OCI-LY3 (cell line): ENCODE measurements at regions not wholly inside any gene's neighbourhood (a gene's known extent, or its start where the extent isn't known, plus 50 kb on each side); places are given as distances from the start of the nearest gene placed in this dataset.

Experiments used
- H2AFZ ChIP-seq: fragments of 200-600, 300-600 bp; shearing (Covaris generic); 2 replicates; pipeline ENCODE4 v1.6.0; 2014; ENCODE audit warnings: antibody characterized with exemption, low read depth, low read length
- H3K27ac ChIP-seq: fragments of 200-600, 300-600 bp; sonication (generic); 2 replicates; pipeline ENCODE4 v1.5.1; 2014; ENCODE audit warnings: mild to moderate bottlenecking, low read length, moderate library complexity, mixed read lengths
- H3K27me3 ChIP-seq: fragments of 200-600, 300-600 bp; sonication (generic); 2 replicates; pipeline ENCODE4 v1.6.1; 2014; ENCODE audit warnings: low read depth, low read length, mixed read lengths
- H3K36me3 ChIP-seq: fragments of 200-600, 300-600 bp; sonication (generic); replicated peaks from 2 replicates; pipeline ENCODE3; 2014; ENCODE audit warnings: low read depth, low read length, mixed read lengths
- H3K4me1 ChIP-seq: fragments of 300-600, 200-600 bp; sonication (generic); 2 replicates; pipeline ENCODE4 v1.6.1; 2014; ENCODE audit warnings: low read length, mixed read lengths
- H3K4me2 ChIP-seq: fragments of 200-600, 300-600 bp; sonication (generic); 2 replicates; pipeline ENCODE4 v1.6.1; 2014; ENCODE audit warnings: low read length, mixed read lengths
- H3K4me3 ChIP-seq: fragments of 300-600, 200-600 bp; sonication (generic); 2 replicates; pipeline ENCODE4 v1.5.1; 2014; ENCODE audit warnings: antibody characterized with exemption, mild to moderate bottlenecking, low read length, moderate library complexity
- H3K79me2 ChIP-seq: fragments of 300-600, 200-600 bp; shearing (Covaris generic); 2 replicates; pipeline ENCODE4 v1.6.1; 2014; ENCODE audit warnings: mild to moderate bottlenecking, low read length, mixed read lengths
- H3K9ac ChIP-seq: fragments of 300-600, 200-600 bp; shearing (Covaris generic); 2 replicates; pipeline ENCODE4 v1.6.0; 2014; ENCODE audit warnings: mild to moderate bottlenecking, low read length, moderate library complexity
- H3K9me3 ChIP-seq: fragments of 200-600, 300-600 bp; shearing (Covaris generic); 2 replicates; pipeline ENCODE4 v1.6.1; 2014; ENCODE audit warnings: low read length, mixed read lengths; ENCODE audit not compliant: insufficient read depth
- H4K20me1 ChIP-seq: fragments of 200-600, 300-600 bp; sonication (generic); 2 replicates; pipeline ENCODE4 v1.6.1; 2016; ENCODE audit warnings: low read length, mixed read lengths; ENCODE audit not compliant: insufficient read depth
- EZH2phosphoT487 ChIP-seq: fragments of 200-600 bp; shearing (Covaris generic); IDR thresholded peaks from 2 replicates; pipeline ENCODE4 v1.6.1; 2018; ENCODE audit warnings: antibody characterized with exemption, mixed run types, low read depth
- TF ChIP-seq, protein P1 (sequence below): fragments of 200-600, 300-600 bp; sonication (generic); IDR thresholded peaks from 2 replicates; pipeline ENCODE4 v1.5.1; 2014; ENCODE audit warnings: antibody characterized with exemption, low read length, low read depth

GRCh38 chr2:184336688-184337087 is 261.6 kb upstream of the ZNF804A start:
- H3K36me3 ChIP-seq, result no peaks in the 10 kb centered on the region
- H3K4me3 ChIP-seq, result no peak overlapping the region
- H3K9ac ChIP-seq, result no peak overlapping the region
- H3K4me2 ChIP-seq, result no peak overlapping the region
- no peaks in the 10 kb centered on the region for H3K79me2 ChIP-seq
- H3K9me3 ChIP-seq, result no peaks in the 10 kb centered on the region
- no peak overlapping the region for H2AFZ ChIP-seq
- TF ChIP-seq, protein P1, sequence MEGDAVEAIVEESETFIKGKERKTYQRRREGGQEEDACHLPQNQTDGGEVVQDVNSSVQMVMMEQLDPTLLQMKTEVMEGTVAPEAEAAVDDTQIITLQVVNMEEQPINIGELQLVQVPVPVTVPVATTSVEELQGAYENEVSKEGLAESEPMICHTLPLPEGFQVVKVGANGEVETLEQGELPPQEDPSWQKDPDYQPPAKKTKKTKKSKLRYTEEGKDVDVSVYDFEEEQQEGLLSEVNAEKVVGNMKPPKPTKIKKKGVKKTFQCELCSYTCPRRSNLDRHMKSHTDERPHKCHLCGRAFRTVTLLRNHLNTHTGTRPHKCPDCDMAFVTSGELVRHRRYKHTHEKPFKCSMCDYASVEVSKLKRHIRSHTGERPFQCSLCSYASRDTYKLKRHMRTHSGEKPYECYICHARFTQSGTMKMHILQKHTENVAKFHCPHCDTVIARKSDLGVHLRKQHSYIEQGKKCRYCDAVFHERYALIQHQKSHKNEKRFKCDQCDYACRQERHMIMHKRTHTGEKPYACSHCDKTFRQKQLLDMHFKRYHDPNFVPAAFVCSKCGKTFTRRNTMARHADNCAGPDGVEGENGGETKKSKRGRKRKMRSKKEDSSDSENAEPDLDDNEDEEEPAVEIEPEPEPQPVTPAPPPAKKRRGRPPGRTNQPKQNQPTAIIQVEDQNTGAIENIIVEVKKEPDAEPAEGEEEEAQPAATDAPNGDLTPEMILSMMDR, result no peak
- TF ChIP-seq EZH2phosphoT487, result no peak
- H3K27me3 ChIP-seq, result no peaks in the 10 kb centered on the region
- peaks cover 6% of the 10 kb centered on the region for H3K4me1 ChIP-seq
- no peaks in the 10 kb centered on the region for H4K20me1 ChIP-seq
- H3K27ac ChIP-seq, result no peak overlapping the region

DNA sequence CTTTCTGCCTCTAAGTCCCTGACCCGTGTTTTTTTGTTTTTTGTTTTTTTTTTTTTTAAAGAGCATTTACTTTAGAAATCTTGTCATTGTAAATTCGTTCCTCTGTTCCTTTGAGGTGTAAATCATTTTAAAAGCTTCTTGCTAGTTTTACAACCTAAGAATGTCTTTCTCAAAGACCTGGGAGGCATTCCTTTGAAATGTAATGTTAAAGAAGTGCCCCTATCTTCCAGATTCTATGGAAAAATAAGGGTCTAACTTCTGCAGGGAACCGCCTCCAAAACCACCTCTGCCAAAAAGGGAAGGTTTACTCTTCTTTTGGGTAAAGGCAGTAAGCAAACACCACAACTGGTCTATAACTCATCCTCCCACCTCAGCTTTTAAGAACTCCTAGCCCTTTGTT is 259.6 kb upstream of the ZNF804A start:
- no peaks in the 10 kb centered on the region for H4K20me1 ChIP-seq

DNA sequence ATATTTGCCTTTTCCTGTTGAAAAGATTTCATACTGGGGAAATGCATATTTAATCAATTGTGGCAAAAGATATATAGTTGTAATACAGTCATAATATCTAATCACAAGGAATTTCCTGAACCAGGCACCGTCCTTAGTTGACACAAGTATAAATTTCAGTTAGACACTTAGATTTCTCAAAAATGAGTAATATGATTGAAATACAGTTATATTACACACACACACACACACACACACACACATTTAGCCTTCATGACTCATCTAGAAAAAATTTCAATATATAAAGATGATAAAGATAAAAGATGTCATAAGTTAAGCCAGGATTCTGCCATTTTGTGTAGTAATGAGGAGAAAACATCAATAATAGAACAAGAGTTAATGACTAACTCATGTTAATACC is 258.4 kb upstream of the ZNF804A start:
- Histone ChIP-seq H4K20me1 (no peaks in the 10 kb centered on the region), H2AFZ (no peak overlapping the region)

More for the DNA sequence above, 259.6 kb upstream of the ZNF804A start:
- Histone ChIP-seq H3K9ac (no peak overlapping the region), H3K9me3 (no peaks in the 10 kb centered on the region), H3K27me3 (no peaks in the 10 kb centered on the region), H3K4me2 (no peak overlapping the region), H2AFZ (no peak overlapping the region), H3K36me3 (no peaks in the 10 kb centered on the region), H3K4me3 (no peak overlapping the region), H3K27ac (no peak overlapping the region), H3K4me1 (peaks cover 6% of the 10 kb centered on the region), H3K79me2 (no peaks in the 10 kb centered on the region)
- TF ChIP-seq EZH2phosphoT487, result no peak
- TF ChIP-seq, protein P1, result no peak

DNA sequence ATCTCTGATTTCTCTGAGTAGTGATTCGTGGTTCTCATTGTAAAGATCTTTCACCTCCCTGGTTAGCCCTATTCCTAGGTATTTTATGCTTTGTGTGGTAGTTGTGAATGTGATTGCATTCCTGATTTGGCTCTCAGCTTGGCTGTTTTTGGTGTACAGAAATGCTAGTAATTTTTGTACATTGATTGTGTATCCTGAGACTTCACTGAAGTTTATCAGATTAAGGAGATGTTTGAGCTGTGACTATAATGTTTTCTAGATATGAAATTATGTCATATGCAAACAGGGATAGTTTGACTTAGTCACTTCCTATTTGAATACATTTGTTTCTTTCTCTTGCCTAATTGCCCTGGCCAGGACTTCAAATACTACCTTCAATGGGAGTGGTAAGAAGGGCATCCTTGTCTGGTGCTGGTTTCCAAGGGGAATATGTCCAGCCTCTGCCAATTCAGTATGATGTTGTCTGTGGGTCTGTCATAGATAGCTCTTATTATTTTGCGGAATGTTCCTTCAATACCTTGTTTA is 251.9 kb upstream of the ZNF804A start:
- Histone ChIP-seq H3K79me2 (no peaks in the 10 kb centered on the region), H4K20me1 (no peaks in the 10 kb centered on the region), H3K9me3 (no peaks in the 10 kb centered on the region), H3K4me3 (no peak overlapping the region), H3K9ac (no peak overlapping the region), H3K4me1 (no peaks in the 10 kb centered on the region), H3K4me2 (no peak overlapping the region), H3K36me3 (no peaks in the 10 kb centered on the region), H2AFZ (no peak overlapping the region), H3K27ac (no peak overlapping the region), H3K27me3 (no peaks in the 10 kb centered on the region)
- TF ChIP-seq EZH2phosphoT487, result no peak
- TF ChIP-seq, protein P1, result no peak

More for the DNA sequence above, 258.4 kb upstream of the ZNF804A start:
- Histone ChIP-seq H3K9ac (no peak overlapping the region), H3K4me2 (no peak overlapping the region), H3K4me1 (peaks cover 6% of the 10 kb centered on the region), H3K27ac (no peak overlapping the region), H3K36me3 (no peaks in the 10 kb centered on the region), H3K4me3 (no peak overlapping the region), H3K9me3 (no peaks in the 10 kb centered on the region), H3K79me2 (no peaks in the 10 kb centered on the region), H3K27me3 (no peaks in the 10 kb centered on the region)
- TF ChIP-seq, protein P1, result no peak
- TF ChIP-seq EZH2phosphoT487, result no peak
